ENCODE measurements at regions not wholly inside any gene's neighbourhood (a gene's known extent, or its start where the extent isn't known, plus 50 kb on each side); places are given as distances from the start of the nearest gene placed in this dataset.

DNA sequence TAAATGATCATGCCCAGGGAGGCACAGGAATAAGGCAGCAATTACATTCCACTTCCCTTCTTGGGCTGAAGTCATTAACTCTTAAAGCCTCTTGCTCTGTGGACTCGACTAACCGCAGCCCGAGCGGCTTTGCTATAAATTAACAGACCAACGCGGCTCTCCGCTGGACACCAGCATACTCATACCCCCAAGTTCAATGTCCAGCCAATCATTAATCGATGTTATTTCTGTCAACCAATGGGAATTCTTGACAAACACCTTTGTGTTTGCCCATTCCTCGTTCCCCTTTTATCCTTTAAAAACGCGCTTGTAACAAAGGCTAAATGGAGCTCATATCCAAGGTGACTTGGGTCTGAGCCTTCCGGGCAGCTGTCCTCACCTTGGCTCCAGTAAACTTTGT is 183.1 kb upstream of the RALGAPA2 start:
- TF ChIP-seq, protein P1, sequence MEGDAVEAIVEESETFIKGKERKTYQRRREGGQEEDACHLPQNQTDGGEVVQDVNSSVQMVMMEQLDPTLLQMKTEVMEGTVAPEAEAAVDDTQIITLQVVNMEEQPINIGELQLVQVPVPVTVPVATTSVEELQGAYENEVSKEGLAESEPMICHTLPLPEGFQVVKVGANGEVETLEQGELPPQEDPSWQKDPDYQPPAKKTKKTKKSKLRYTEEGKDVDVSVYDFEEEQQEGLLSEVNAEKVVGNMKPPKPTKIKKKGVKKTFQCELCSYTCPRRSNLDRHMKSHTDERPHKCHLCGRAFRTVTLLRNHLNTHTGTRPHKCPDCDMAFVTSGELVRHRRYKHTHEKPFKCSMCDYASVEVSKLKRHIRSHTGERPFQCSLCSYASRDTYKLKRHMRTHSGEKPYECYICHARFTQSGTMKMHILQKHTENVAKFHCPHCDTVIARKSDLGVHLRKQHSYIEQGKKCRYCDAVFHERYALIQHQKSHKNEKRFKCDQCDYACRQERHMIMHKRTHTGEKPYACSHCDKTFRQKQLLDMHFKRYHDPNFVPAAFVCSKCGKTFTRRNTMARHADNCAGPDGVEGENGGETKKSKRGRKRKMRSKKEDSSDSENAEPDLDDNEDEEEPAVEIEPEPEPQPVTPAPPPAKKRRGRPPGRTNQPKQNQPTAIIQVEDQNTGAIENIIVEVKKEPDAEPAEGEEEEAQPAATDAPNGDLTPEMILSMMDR (IDR thresholded peaks at IDR 0.05) = no peak
- TF ChIP-seq POLR2A (IDR thresholded peaks at IDR 0.05) = no peak

All from adrenal gland (tissue), 5 donors.